ENCODE measurements at regions not wholly inside any gene's neighbourhood (a gene's known extent, or its start where the extent isn't known, plus 50 kb on each side); places are given as distances from the start of the nearest gene placed in this dataset.

GRCh38 chr6:170158296-170159021, 132.4 kb downstream of the DLL1 start:
- TF ChIP-seq CTCF (IDR thresholded peaks at IDR 0.05; ENCODE audit: low read depth, low read length, poor library complexity, severe bottlenecking) (no peak), EZH2phosphoT487 (IDR thresholded peaks at IDR 0.05; ENCODE audit: borderline replicate concordance, low read length) (no peak)
- Histone ChIP-seq H3K4me1 (ENCODE audit: control insufficient read depth, low read length) (no peaks in the 10 kb centered on the region), H3K27ac (ENCODE audit: low read depth, low read length) (no peak overlapping the region), H3K79me2 (ENCODE audit: control insufficient read depth, low read length) (no peaks in the 10 kb centered on the region), H3K4me3 (ENCODE audit: low read length) (no peak overlapping the region), H3K9me2 (replicated peaks; ENCODE audit: control insufficient read depth, low read length) (no peaks in the 10 kb centered on the region), H3K27me3 (ENCODE audit: control insufficient read depth, low read length) (no peaks in the 10 kb centered on the region), H4K20me1 (ENCODE audit: control insufficient read depth, insufficient read depth, low read depth, low read length) (no peaks in the 10 kb centered on the region), H3F3A (ENCODE audit: control insufficient read depth, insufficient read depth) (no peaks in the 10 kb centered on the region), H3K36me3 (ENCODE audit: control insufficient read depth, low read length) (no peaks in the 10 kb centered on the region), H3K9me3 (ENCODE audit: control insufficient read depth, insufficient read depth, low read length) (peaks cover 27% of the 10 kb centered on the region; the same call in 1 of the 2 replicates), H3K4me2 (ENCODE audit: low read length) (no peak overlapping the region)

GRCh38 chr6:170157567-170158218, 133.2 kb downstream of the DLL1 start:
- H4K20me1 ChIP-seq (ENCODE audit: control insufficient read depth, insufficient read depth, low read depth, low read length), result no peaks in the 10 kb centered on the region
- H3K4me3 ChIP-seq (ENCODE audit: low read length), result no peak overlapping the region
- no peaks in the 10 kb centered on the region for H3K9me2 ChIP-seq (replicated peaks; ENCODE audit: control insufficient read depth, low read length)
- TF ChIP-seq EZH2phosphoT487 (IDR thresholded peaks at IDR 0.05; ENCODE audit: borderline replicate concordance, low read length) (no peak), CTCF (IDR thresholded peaks at IDR 0.05; ENCODE audit: low read depth, low read length, poor library complexity, severe bottlenecking) (no peak)
- H3K79me2 ChIP-seq (ENCODE audit: control insufficient read depth, low read length), result no peaks in the 10 kb centered on the region
- H3K9me3 ChIP-seq (ENCODE audit: control insufficient read depth, insufficient read depth, low read length), result peaks cover 23% of the 10 kb centered on the region; the same call in 1 of the 2 replicates
- no peaks in the 10 kb centered on the region for H3K27me3 ChIP-seq (ENCODE audit: control insufficient read depth, low read length)
- H3F3A ChIP-seq (ENCODE audit: control insufficient read depth, insufficient read depth), result no peaks in the 10 kb centered on the region
- H3K4me2 ChIP-seq (ENCODE audit: low read length), result no peak overlapping the region
- no peak overlapping the region for H3K27ac ChIP-seq (ENCODE audit: low read depth, low read length)
- H3K36me3 ChIP-seq (ENCODE audit: control insufficient read depth, low read length), result no peaks in the 10 kb centered on the region
- H3K4me1 ChIP-seq (ENCODE audit: control insufficient read depth, low read length), result no peaks in the 10 kb centered on the region

GRCh38 chr6:170156448-170157375, 134.2 kb downstream of the DLL1 start:
- no peaks in the 10 kb centered on the region for H3K9me2 ChIP-seq (replicated peaks; ENCODE audit: control insufficient read depth, low read length)
- H3F3A ChIP-seq (ENCODE audit: control insufficient read depth, insufficient read depth), result no peaks in the 10 kb centered on the region
- H4K20me1 ChIP-seq (ENCODE audit: control insufficient read depth, insufficient read depth, low read depth, low read length), result no peaks in the 10 kb centered on the region
- H3K27ac ChIP-seq (ENCODE audit: low read depth, low read length), result no peak overlapping the region
- no peaks in the 10 kb centered on the region for H3K36me3 ChIP-seq (ENCODE audit: control insufficient read depth, low read length)
- H3K9me3 ChIP-seq (ENCODE audit: control insufficient read depth, insufficient read depth, low read length), result peaks cover 19% of the 10 kb centered on the region; the same call in 1 of the 2 replicates
- H3K79me2 ChIP-seq (ENCODE audit: control insufficient read depth, low read length), result no peaks in the 10 kb centered on the region
- no peaks in the 10 kb centered on the region for H3K27me3 ChIP-seq (ENCODE audit: control insufficient read depth, low read length)
- no peak overlapping the region for H3K4me2 ChIP-seq (ENCODE audit: low read length)
- TF ChIP-seq EZH2phosphoT487 (IDR thresholded peaks at IDR 0.05; ENCODE audit: borderline replicate concordance, low read length), result no peak
- no peak for TF ChIP-seq CTCF (IDR thresholded peaks at IDR 0.05; ENCODE audit: low read depth, low read length, poor library complexity, severe bottlenecking)
- no peak overlapping the region for H3K4me3 ChIP-seq (ENCODE audit: low read length)
- H3K4me1 ChIP-seq (ENCODE audit: control insufficient read depth, low read length), result no peaks in the 10 kb centered on the region
